NCI-H446 (cell line): ENCODE measurements at regions not wholly inside any gene's neighbourhood (a gene's known extent, or its start where the extent isn't known, plus 50 kb on each side); places are given as distances from the start of the nearest gene placed in this dataset.
"Not testable (repeated sequence)": the region's sequence is repeated elsewhere in the genome, so short reads cannot be mapped to it uniquely, and the experiment has no call there.

Source experiments
- DNase-seq, 2 experiments: peaks; one replicate each; lab custom pipeline; 2025; lab: John Stamatoyannopoulos, UW

DNA sequence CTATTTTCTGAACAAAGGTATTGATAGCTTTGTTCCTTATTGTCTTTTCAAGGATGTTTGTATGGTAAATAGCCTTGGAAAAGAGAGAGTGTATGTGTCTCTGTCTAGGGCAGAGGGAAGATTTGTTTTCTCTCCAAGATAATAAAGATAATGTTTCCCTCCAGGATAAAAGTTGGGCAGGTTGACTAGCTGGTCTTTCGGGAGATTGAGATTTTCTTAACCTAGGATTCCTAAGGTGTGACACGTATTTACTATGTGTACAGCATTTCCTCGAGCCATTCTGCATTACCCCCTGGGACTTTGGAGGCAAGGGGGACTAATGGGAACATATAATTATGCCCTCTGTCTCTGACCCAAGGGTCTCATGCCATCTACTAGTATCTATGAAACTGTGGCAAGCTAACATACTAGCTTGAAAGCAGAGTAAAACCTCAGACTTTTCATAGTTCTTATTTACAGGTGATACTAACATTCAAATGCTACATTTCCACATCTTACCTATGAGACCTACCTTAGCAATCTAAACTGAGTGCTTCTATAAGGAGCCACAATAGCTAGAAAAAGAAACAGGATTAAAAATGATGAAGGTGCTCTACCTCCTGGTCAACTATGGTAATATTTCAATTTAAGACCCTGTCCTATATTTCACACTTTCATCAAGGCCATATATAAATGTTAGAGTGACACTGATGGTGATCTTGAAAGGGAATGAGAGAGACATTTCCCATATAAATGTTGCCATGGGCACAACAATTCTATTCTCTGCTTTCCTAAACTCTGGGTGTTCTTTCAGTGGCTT is 252.9 kb upstream of the CBLB start:
- no peak for DNase-seq

DNA sequence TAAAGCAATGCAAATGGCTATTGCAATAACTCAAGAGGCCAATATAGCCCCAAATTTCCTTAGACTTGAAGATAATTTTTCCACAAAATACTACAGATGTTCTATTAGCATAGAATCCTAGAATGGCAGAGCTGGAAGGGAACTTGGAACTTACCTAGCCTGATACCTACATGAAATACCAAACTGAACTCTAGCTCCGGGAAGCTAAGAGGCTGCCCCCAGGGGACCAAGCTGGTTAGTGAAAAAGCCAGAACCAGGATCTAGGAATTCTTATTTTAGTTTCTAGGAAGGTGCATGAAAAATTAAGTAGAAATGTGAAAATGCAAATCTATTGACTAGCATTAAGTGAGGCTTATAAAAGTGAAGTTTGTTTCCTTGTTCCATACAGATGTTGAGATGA is 256.0 kb upstream of the CBLB start:
- DNase-seq = no peak

DNA sequence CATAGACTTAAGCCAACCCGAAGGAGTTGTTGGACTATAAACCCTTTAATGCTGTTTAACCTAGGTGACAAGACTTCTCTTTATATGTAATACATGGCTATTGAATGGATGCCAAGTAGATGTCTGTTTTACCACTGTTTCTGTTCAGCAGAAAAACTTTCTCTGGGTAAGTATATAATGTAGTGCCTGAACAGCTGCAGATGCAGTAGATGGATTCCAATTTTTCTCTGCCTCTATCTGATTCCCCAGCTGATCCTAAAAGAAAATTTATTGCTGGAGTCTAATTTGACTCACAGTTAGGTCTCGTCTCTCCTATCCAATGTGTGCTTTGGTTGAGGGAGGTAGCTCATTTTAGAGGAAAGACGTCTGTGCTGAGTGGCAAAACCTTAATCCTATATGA is 256.5 kb upstream of the CBLB start:
- no peak for DNase-seq

DNA sequence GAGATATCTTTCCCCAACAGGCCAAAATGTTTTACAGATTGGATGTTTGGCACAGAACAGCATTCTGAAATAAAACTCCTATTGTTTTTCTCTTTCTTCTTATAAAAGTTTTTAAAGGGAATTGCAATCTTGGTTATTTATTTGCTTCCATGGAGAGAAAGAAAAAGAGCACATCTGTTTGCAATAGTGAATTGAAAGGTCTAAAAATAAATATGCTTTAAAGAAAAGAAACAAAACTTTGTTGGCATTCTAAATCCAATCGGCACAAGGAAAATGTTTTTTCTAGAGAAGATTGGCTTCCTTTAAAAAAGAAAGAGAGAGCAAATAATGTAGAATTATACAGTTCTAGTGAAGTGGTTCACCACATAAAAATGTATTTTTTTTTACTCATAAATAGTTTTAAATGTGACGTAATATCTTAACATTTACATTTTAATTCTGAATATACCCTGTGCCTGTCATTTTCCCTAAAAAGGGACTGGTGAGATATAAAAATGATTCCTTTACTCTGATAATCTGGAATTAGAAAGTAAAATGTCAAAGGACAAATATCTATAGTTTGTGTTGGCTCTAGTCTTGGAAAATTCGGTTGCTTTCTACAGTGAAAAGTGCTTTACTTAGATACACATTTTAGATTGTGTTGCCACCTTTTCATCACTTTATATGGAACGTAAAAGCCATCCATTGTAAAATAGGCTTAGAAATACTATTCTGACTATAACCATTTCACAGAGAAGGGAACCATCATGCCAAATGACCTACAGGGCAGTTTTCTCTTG is 257.4 kb upstream of the CBLB start:
- no peak for DNase-seq

DNA sequence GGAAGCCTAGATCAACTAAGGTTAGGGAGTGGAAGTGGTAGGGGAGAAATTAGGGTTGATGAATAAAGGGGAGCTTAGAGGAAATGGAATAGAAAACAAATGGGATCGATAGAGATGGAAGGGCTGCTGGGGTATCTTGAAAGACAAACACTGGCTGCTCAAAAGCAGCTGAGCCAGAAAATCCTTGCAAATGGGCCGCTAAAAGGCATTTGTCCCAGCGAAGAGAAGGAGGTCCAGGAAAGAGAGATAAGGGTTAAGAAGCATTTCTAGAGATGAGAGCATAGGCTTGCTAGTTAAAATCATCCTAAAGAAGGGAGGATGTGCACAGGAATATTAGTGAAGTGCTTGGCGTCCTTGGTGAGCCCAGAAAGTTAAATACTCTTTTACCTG is 258.0 kb upstream of the CBLB start:
- DNase-seq = no peak

DNA sequence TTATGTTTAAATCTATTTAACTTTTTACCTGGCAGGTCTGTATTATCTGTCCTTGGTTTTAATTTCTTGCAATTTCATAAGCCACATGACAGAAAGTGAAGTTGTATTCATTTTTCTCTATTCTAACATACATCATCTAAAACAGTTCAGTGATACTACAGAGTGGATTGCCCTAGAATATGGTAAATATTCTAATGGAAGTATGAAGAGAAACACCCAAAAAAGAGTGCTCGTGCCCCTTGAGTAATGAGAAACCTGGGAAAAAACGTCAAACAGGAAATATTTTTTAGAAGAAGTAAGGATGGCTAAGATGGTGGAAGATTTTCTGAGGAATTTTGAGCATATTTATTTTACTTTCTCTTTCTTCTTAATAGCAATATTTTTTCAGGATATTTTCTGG is 261.1 kb upstream of the CBLB start:
- no peak for DNase-seq

DNA sequence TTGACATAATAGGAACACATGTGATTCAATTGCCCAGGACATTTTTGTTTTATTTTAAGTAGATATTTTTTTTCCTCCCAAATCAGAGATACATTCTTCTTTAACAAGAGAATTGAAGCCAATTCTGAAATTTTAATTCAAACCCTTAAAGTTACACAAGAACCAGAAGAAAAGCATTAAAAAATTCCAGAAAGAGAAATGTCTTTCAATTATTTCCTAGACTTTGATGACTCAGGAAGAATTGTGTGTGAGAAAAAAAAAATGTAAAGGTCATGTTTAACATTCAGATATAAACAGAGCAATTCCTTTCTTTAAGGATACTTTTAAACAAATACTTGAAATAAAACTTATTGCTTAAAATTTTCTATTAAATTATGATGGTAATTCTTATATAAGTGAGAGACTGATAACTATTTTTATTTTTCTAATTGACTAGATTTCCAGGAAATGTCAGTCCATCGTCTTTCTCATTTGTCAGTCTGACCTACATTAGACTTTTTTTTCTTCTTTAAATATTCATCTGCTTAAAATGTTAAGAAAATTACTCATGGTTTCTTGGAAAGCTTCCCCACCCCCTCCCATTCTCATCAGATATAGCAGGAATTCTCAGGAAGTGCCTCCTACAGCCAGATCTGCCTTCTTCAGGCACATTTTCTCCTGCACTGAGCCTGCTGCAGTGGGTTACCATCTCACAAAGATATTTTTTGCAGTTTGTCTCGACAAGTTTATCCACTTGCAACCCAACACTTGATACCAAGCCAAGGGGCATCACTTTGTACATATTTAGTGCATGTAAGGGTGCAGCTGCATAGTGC is 261.8 kb upstream of the CBLB start:
- no peak for DNase-seq

DNA sequence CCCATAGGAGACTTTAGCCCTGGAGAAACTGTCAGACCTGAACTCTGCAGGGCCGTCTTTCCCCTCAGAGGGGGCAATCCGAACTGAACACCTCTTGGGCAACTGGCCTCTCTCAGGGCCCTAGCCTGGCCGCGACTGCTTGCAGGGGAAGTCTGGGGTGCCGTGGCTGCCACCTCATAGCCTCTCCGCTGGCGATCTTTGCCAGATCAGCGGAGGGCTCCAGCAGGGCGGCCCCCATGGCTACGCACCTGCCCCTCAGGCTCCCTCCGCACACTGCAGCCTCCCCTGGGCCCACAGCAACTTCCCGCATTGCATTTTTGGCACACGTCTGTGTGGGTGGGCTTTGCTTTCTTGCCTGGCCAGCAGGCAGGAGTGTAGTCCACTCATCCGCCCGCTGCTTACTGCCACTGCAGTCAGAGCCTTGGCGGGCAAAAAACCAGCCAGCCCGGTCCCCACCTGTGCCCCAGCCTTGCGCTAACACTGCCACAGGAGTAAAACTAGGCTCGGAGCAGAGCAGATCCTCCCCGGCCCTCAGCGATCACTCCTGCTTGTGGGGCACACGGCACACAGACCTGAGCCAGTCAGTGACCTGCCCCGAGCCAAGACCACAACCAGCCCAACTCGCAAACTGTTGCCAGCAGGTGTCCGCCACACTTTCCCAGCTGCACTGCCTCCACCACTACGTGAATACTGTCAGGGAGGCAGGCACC is 266.8 kb upstream of the CBLB start:
- no peak for DNase-seq

DNA sequence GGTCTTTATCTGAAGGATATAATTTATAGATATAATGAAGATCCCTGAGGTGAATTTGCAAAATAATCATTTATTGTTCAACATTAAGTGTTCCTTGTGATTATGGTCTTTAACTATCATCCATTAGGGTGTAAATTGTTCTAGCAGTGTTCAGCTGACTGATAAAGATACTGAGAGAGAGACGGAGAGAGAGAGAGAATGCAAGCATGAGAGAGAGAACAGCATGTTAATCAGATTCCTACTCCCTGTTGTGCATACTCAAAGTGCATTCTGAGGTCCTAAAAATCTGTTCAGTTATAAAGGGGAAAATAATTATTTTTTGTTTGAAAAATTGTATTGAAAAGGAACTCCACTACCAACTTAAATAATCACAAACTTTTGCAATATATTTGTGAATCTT is 271.0 kb upstream of the CBLB start:
- no peak for DNase-seq

DNA sequence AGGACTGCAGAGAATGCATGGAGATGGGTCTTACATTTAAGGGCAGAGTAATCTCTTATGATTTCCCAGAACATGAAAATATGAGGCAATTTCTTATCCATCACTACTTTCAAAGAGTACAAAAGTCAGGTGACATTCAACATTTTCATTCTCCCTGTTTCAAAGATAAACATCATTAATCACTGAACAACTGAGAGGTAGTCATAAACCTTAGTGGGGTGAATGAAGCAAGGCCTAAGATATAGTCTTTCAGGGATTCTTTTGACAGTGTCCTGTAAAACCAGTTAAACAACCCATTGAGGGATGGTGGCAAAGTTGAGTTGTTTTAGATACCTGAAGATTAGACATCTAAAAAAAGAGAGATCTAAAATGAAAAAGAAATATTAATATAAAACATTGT is 271.6 kb upstream of the CBLB start:
- no peak for DNase-seq

DNA sequence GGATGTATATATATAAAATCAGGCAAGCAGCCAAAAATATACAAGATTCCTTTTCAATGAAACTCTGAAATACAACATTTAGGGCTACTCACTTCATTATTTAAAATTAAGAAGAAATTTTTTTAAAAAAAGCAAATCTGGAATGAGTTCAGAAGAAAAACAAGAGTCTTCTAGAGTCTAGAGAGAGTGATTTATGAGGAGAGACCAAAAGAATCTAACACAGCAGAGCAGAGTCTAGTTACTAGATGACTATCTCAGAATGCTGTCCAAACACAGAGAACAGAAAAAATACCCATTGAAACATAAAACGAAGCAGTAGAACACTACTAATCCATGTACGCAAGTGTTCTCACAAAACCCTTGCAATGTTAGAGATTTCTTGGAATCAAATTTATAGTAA is 275.2 kb upstream of the CBLB start:
- no peak for DNase-seq

DNA sequence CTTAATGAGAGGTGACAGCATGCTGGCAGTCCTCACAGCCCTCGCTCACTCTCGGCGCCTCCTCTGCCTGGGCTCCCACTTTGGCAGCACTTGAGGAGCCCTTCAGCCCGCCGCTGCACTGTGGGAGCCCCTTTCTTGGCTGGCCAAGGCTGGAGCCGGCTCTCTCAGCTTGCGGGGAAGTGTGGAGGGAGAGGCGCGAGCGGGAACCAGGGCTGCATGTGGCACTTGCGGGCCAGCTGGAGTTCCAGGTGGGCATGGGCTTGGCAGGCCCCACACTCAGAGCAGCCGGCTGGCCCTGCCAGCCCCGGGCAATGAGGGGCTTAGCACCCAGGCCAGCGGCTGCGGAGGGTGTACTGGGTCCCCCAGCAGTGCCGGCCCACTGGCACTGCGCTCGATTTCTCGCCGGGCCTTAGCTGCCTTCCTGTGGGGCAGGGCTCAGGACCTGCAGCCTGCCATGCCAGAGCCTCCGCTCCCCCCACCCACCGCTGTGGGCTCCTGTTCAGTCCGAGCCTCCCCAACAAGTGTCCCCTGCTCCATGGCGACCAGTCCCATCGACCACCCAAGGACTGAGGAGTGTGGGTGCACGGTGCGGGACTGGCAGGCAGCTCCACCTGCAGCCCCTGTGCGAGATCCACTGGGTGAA is 279.7 kb upstream of the CBLB start:
- DNase-seq = not testable (repeated sequence)

DNA sequence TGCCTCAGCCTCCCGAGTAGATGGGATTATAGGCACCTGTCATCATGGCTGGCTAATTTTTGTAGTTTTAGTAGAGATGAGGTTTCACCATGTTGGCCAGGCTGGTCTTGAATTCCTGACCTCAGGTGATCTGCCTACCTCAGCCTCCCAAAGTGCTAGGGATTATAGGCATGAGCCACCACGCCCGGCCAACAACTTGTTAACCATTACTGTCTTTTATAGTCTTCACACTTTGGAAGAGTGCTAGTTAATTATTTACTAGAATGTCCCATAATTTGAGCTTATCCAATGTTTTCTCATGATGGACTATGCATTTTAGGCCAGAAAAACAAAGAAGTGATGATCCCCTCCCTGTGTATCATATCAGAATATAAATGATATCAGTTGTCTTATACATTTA is 288.6 kb upstream of the CBLB start:
- DNase-seq = no peak

DNA sequence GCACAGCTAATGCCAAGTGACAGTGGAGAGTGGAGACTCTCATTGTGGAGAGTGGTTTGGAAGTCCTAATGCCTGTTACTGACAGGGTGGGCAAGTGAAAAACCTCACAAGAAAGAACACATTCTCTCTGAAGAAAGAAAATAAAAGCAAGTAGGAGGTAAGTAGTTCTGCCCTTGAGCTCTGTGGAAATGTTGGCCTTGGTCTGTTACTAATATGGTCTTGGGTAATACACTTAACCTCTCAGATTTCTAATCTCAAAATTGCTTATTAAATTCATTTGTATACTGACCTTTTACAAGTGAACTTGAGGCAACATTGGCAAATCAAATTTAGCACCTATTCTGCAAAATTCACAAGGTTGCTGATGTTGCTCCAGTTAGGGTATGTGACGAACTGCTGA is 291.6 kb upstream of the CBLB start:
- no peak for DNase-seq

DNA sequence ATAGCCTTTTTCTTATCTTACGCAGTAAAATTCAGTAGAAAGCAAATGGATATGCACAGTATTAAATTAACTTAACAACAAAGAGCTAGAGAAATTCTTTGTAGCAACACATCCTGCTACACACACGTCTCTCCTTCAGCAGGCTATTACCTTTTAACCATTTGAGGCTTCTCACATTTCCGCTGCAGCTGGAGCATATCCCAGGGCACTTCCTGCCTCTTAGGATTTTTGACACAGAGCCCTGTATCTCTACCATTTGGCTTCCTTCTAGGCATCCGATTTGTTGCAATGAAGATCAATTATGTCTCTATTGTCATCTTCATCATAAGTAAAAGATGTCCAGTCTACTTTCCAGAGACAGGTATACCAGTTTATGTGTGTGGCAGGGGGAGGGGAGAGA is 292.4 kb upstream of the CBLB start:
- no peak for DNase-seq

DNA sequence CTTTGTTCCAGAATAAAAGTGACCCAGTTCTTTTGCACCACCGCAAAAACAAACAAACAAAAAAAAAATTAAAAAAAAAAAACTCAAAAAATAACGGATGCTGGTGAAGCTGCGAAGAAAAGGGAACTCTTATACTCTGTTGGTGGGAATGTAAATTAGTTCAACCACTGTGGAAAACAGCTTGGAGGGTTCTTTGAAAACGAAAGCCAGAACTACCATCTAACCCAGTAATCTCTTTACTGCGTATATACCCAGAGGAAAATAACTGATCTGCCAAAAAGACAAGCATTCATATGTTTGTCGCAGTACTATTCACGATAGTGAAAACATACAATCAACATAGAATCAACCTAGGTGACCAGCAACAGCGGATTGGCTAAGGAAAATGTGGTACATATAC is 298.9 kb upstream of the CBLB start:
- DNase-seq = no peak

DNA sequence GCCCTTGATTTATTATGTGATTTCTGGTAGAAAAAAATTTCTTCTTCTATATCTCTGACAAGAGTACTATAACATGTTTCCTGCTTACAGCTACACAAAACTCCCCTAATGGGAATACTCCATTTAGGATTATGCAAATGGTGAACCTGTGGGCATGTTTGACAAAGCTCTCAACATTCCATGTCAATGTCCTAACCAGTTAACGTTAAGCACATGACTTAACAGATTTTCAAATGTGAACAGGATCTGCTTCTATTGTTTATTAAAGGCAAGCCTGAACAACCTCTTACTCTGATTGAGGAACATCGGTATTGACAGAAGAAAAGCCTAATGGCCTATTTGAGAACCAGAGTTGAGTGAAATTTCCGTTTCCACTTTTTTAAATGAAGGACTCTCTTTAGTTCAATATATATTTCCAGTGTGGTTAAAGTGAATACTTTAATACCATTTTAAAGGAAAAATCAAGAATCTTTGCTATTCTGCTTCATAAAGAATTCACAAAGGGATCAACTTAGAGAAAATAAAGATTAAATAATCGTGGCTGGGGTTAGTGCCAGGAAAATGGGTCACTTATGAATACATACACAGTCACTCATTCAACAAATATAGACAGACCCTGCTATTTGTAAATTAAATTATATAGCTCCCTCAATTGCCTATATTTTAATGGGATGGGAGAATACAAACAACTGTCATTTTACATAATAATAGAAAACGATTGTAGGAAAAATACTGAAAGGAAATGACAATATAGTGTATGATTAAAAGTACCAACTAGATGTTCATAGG is 300.3 kb upstream of the CBLB start:
- DNase-seq = no peak

DNA sequence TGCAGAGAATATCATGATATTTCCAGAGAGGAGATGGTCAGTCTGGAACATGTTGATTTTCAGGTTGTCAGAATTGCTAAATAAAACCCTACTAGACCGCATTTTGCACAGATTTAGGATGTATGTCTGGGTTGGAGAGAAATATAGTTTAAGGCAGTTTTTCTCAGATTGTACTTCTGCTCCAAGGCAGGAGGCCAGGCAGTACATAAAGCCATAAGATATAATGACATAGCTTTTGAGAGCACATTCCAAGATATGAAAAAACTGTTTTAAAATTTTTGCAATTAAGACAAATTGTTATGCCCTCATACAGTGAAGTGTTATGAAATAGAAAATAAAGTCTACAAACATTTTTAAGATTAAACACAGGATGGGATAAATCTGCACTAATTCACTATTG is 301.8 kb upstream of the CBLB start:
- DNase-seq = no peak

DNA sequence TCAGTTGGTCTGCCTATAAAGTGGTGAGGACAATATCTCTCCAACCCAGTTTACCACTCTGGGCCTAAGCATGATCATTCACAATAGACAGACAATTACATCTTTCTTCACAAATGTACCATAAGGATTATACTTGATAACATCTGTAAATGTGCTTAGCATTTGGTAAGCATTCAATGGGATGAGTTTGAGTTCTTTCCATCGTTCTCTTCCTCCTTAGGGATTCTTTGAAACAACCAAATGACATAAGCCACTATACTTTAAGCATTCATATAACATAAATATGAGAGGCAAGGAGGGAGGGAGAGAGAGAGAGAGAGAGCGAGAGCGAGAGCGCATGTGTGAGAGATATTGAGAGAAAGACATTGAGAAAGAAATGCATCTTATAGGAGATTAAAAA is 303.3 kb upstream of the CBLB start:
- DNase-seq = no peak

DNA sequence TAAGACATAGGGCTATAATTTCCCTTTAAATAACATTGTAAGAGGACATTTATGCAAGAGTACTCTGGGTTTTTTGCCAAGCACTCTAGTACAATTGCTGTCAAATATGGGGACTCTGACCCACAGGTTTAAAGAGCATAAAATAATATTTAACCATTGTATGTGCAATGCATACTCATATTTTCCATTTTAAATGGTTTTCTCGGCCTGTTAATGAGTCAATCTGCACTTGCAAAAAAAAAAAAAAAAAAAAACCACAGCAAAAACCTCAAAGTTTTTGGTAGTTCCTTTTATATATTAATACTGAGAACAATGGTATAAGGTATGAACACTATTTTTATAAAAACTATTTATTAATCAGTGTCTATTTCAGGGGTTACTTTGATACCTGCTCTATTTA is 304.0 kb upstream of the CBLB start:
- no peak for DNase-seq

DNA sequence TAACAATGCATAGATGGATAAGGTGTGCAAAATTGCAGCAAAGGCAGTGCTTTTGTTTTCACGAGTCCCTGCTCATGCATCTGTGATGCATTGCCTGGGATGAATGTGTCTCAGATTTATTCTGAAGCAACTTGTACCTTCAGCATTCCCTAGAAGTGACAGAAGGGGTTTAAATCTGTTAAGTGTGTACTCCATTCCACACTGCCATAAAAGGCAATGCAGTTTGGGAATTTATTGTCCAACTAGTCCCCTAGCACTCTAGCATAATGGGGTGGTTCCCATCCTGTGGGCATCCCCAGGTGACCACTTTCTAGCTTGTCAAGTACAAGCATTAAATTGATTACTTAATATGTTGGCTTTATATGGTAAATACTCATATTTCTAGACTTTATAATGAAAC is 306.5 kb upstream of the CBLB start:
- no peak for DNase-seq
